ENCODE measurements at regions not wholly inside any gene's neighbourhood (a gene's known extent, or its start where the extent isn't known, plus 50 kb on each side); places are given as distances from the start of the nearest gene placed in this dataset.

GRCh38 chr10:130662775-130663174, 526.6 kb downstream of the GLRX3 start:
- TF ChIP-seq EP300 (IDR thresholded peaks at IDR 0.05) (no peak), POLR2A (IDR thresholded peaks at IDR 0.05) (no peak)
- TF ChIP-seq, protein P1, sequence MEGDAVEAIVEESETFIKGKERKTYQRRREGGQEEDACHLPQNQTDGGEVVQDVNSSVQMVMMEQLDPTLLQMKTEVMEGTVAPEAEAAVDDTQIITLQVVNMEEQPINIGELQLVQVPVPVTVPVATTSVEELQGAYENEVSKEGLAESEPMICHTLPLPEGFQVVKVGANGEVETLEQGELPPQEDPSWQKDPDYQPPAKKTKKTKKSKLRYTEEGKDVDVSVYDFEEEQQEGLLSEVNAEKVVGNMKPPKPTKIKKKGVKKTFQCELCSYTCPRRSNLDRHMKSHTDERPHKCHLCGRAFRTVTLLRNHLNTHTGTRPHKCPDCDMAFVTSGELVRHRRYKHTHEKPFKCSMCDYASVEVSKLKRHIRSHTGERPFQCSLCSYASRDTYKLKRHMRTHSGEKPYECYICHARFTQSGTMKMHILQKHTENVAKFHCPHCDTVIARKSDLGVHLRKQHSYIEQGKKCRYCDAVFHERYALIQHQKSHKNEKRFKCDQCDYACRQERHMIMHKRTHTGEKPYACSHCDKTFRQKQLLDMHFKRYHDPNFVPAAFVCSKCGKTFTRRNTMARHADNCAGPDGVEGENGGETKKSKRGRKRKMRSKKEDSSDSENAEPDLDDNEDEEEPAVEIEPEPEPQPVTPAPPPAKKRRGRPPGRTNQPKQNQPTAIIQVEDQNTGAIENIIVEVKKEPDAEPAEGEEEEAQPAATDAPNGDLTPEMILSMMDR (IDR thresholded peaks at IDR 0.05) = no peak
